GM12878 (cell line): ENCODE measurements at regions not wholly inside any gene's neighbourhood (a gene's known extent, or its start where the extent isn't known, plus 50 kb on each side); places are given as distances from the start of the nearest gene placed in this dataset.

Experiments used
- ATAC-seq: fragments of 200-7000 bp; cut with Tn5 transposase; 3 replicates; pipeline ENCODE4 v1.9.1; 2020; ENCODE audit warnings: mild to moderate bottlenecking, moderate library complexity
- BruUV-seq: library from RNA; stranded (reverse); fragments of 400-500 nt; replicated peaks from 2 replicates; lab custom pipeline; 2021; lab: Mats Ljungman, UMichigan
- CTCF ChIA-PET: fragments of 300-600 bp; sonication (Branson Sonifier 250); formaldehyde crosslinking; extraction: SDS; loops from one replicate; lab custom pipeline; 2021; ENCODE audit warnings: inconsistent platforms; lab: Yijun Ruan, JAX
- POLR2A ChIA-PET: fragments of 350-600 bp; formaldehyde crosslinking; extraction: SDS; loops from one replicate; lab custom pipeline; 2021; ENCODE audit warnings: inconsistent platforms; lab: Charles Lee
- RAD21 ChIA-PET: fragments of 300-600 bp; sonication (Branson Sonifier 250); formaldehyde crosslinking; loops from one replicate; lab custom pipeline; 2023; ENCODE audit warnings: antibody characterized with exemption; ENCODE audit not compliant: unreplicated experiment; lab: Charles Lee
- SMC1A ChIA-PET: fragments of 300-600 bp; sonication (Branson Sonifier 250); formaldehyde crosslinking; loops from one replicate; lab custom pipeline; 2023; ENCODE audit not compliant: unreplicated experiment, uncharacterized antibody; lab: Charles Lee
- DNase-seq: peaks from one replicate; pipeline ENCODE4 v3.0.0-alpha.2; 2011; ENCODE audit warnings: low read depth, low spot score
- FAIRE-seq: peaks from 3 replicates; lab custom pipeline; 2011; peaks lifted over from hg19 to GRCh38; lab: Jason Lieb, UNC
- H2AFZ ChIP-seq: 2 replicates; pipeline ENCODE4 v1.6.0; 2011; ENCODE audit warnings: low read depth, low read length, control low read depth; ENCODE audit not compliant: control insufficient read depth
- H3K27ac ChIP-seq: 2 replicates; pipeline ENCODE4 v1.5.1; 2011; ENCODE audit warnings: control low read depth; ENCODE audit not compliant: control insufficient read depth, insufficient read depth
- H3K27me3 ChIP-seq, 2 experiments: replicated peaks in 1 of 2; 2 replicates each; pipeline versions ENCODE4 v1.6.0 to v1.6.1; 2011; ENCODE audit warnings: low read length in 1 of 2; ENCODE audit not compliant: control insufficient read depth in 2 of 2, insufficient read depth in 2 of 2
- H3K36me3 ChIP-seq, 2 experiments: 2 replicates each; pipeline ENCODE4 v1.5.1; 2011; ENCODE audit warnings: low read length in 1 of 2; ENCODE audit not compliant: control insufficient read depth in 2 of 2, insufficient read depth in 2 of 2
- H3K4me1 ChIP-seq: 2 replicates; pipeline ENCODE4 v1.6.1; 2011; ENCODE audit warnings: mild to moderate bottlenecking, low read length, moderate library complexity, mixed read lengths; ENCODE audit not compliant: control insufficient read depth, insufficient read depth
- H3K4me2 ChIP-seq: 2 replicates; pipeline ENCODE4 v1.6.0; 2011; ENCODE audit warnings: control low read depth; ENCODE audit not compliant: control insufficient read depth, insufficient read depth
- H3K4me3 ChIP-seq: fragments of 200-600 bp; sonication (generic); 2 replicates; pipeline ENCODE4 v1.5.1; 2016
- H3K79me2 ChIP-seq: 2 replicates; pipeline ENCODE4 v1.6.0; 2011; ENCODE audit warnings: low read length; ENCODE audit not compliant: control insufficient read depth, insufficient read depth
- H3K9ac ChIP-seq: 2 replicates; pipeline ENCODE4 v1.8.0; 2011; ENCODE audit warnings: low read length, control low read depth, mixed read lengths; ENCODE audit not compliant: control insufficient read depth, insufficient read depth
- H3K9me3 ChIP-seq: replicated peaks from 3 replicates; pipeline ENCODE4 v1.5.1; 2011; ENCODE audit warnings: mild to moderate bottlenecking, low read length; ENCODE audit not compliant: control insufficient read depth, insufficient read depth
- H4K20me1 ChIP-seq: 2 replicates; pipeline ENCODE4 v1.6.0; 2011; ENCODE audit not compliant: control insufficient read depth, insufficient read depth
- ATF7 ChIP-seq: fragments of 450-650 bp; IDR thresholded peaks from 2 replicates; pipeline ENCODE4 v1.6.1; 2016; ENCODE audit warnings: low read depth, mild to moderate bottlenecking
- CHD2 ChIP-seq: IDR thresholded peaks from 2 replicates; pipeline ENCODE4 v1.6.1; 2011; ENCODE audit warnings: low read depth, low read length, improper control_type of control experiment, borderline replicate concordance
- CREB1 ChIP-seq: IDR thresholded peaks from 2 replicates; pipeline ENCODE4 v1.6.1; 2012; ENCODE audit warnings: low read depth, mild to moderate bottlenecking, inconsistent platforms
- DPF2 ChIP-seq: fragments of 450-650 bp; IDR thresholded peaks from 2 replicates; pipeline ENCODE4 v1.6.1; 2017; ENCODE audit warnings: mild to moderate bottlenecking
- EGR1 ChIP-seq, 2 experiments: IDR thresholded peaks; 1 replicate in 1 of 2; 2 replicates in 1 of 2; pipeline ENCODE4 v1.6.1; 2011 to 2012; ENCODE audit warnings: low read depth in 2 of 2, low read length in 2 of 2, borderline replicate concordance in 1 of 2, mild to moderate bottlenecking in 1 of 2, moderate library complexity in 1 of 2
- GATAD2B ChIP-seq: fragments of 450-650 bp; conservative IDR thresholded peaks from 2 replicates; pipeline ENCODE4 v1.6.1; 2017; ENCODE audit warnings: low read depth, mild to moderate bottlenecking, moderate library complexity
- MTA2 ChIP-seq: fragments of 450-650 bp; IDR thresholded peaks from 2 replicates; pipeline ENCODE4 v1.6.1; 2016; ENCODE audit warnings: low read depth, mild to moderate bottlenecking, moderate library complexity
- MTA3 ChIP-seq: IDR thresholded peaks from 2 replicates; pipeline ENCODE4 v1.6.1; 2012; ENCODE audit warnings: low read length, inconsistent platforms, borderline replicate concordance
- MXI1 ChIP-seq: fragments of 150-350 bp; IDR thresholded peaks from 2 replicates; pipeline ENCODE4 v1.6.1; 2011; ENCODE audit warnings: low read depth, mild to moderate bottlenecking, inconsistent platforms, low read length, improper control_type of control experiment
- NFYB ChIP-seq: IDR thresholded peaks from 2 replicates; pipeline ENCODE4 v1.6.1; 2011; ENCODE audit warnings: low read depth, mild to moderate bottlenecking, low read length, improper control_type of control experiment, moderate library complexity; ENCODE audit not compliant: insufficient read depth
- POLR2A ChIP-seq: IDR thresholded peaks from 2 replicates; pipeline ENCODE4 v1.6.1; 2011; ENCODE audit warnings: low read depth, mild to moderate bottlenecking, low read length
- RBBP5 ChIP-seq: fragments of 200-600 bp; sonication (generic); conservative IDR thresholded peaks from 2 replicates; pipeline ENCODE4 v1.6.1; 2016
- SRF ChIP-seq, 2 experiments: IDR thresholded peaks; 2 replicates each; pipeline ENCODE4 v1.6.1; 2011; ENCODE audit warnings: low read depth in 2 of 2, low read length in 2 of 2, mild to moderate bottlenecking in 1 of 2, moderate library complexity in 1 of 2
- TARDBP ChIP-seq: IDR thresholded peaks from 2 replicates; pipeline ENCODE4 v1.6.1; 2016; ENCODE audit warnings: borderline replicate concordance
- ZNF24 ChIP-seq: fragments of 450-650 bp; IDR thresholded peaks from 2 replicates; pipeline ENCODE4 v1.6.1; 2017; ENCODE audit warnings: antibody characterized with exemption, mild to moderate bottlenecking
- ZNF274 ChIP-seq: IDR thresholded peaks from one replicate; pipeline ENCODE4 v1.8.0; 2011; ENCODE audit not compliant: insufficient read length, insufficient read depth
- WGBS: methylation state at CpG from one replicate; pipeline ENCODE4 v1.1.6; 2016; ENCODE audit warnings: low lambda C conversion rate; ENCODE audit not compliant: insufficient replicate concordance, insufficient coverage; ENCODE audit errors: missing lambda C conversion rate; 5-methylcytosine and 5-hydroxymethylcytosine counted together
- in situ Hi-C: fragments of 300-500 bp; cut with MboI; formaldehyde crosslinking; loops from 9 replicates; pipeline ENCODE4 v1.14.3; 2018; ENCODE audit warnings: mixed read lengths
- intact Hi-C: fragments of 100-400 bp; cut with micrococcal nuclease; formaldehyde crosslinking; loops from one replicate; pipeline ENCODE4 v1.14.2; 2022; ENCODE audit not compliant: unreplicated experiment
- TF ChIP-seq, protein P1 (sequence below): IDR thresholded peaks from 2 replicates; pipeline ENCODE4 v1.6.1; 2011; ENCODE audit warnings: low read depth, low read length, improper control_type of control experiment, borderline replicate concordance
- TF ChIP-seq, protein P2 (sequence below): fragments of 450-650 bp; IDR thresholded peaks from 2 replicates; pipeline ENCODE4 v1.6.1; 2017; ENCODE audit warnings: antibody characterized with exemption, mild to moderate bottlenecking, moderate library complexity
- TF ChIP-seq, protein P3 (sequence below): fragments of 450-650 bp; conservative IDR thresholded peaks from 2 replicates; pipeline ENCODE4 v1.6.1; 2017; ENCODE audit warnings: mild to moderate bottlenecking, moderate library complexity
- TF ChIP-seq, protein P4 (sequence below): IDR thresholded peaks from 2 replicates; pipeline ENCODE4 v1.6.1; 2012; ENCODE audit warnings: low read depth, low read length, improper control_type of control experiment

DNA sequence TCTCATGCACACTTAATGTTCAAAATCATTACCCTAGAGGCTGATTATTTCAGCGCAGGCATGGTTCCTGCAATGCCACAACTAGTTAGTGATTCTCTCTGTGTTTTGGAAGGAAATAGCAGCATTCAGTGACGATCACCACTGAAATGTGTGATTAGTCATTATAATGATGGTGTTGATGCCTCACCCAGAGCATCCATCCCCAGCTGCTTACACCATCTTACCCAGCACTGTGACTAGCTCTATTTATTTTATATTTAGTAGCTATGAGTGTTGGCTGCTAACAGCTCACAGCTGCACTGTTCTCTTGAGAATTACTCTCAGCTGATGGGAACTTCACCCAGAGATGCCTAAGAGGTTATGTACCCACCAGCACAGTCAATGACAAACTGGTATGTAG is 60.5 kb upstream of the TSPAN7 start:
- RAD21 ChIA-PET, result no interaction called here
- TF ChIP-seq ATF7 (no peak), ZNF24 (no peak), CHD2 (no peak), CREB1 (no peak), RBBP5 (no peak), POLR2A (no peak), ZNF274 (no peak), MTA3 (no peak), TARDBP (no peak), GATAD2B (no peak), MTA2 (no peak), EGR1 (IDR thresholded peaks at IDR 0.05; ENCODE audit: borderline replicate concordance in 1 of 2, low read depth in 2 of 2, low read length in 2 of 2) (no peak), SRF (IDR thresholded peaks at IDR 0.05; ENCODE audit: low read depth in 2 of 2, low read length in 2 of 2) (no peak), DPF2 (no peak), NFYB (no peak), MXI1 (no peak)
- TF ChIP-seq, protein P1, sequence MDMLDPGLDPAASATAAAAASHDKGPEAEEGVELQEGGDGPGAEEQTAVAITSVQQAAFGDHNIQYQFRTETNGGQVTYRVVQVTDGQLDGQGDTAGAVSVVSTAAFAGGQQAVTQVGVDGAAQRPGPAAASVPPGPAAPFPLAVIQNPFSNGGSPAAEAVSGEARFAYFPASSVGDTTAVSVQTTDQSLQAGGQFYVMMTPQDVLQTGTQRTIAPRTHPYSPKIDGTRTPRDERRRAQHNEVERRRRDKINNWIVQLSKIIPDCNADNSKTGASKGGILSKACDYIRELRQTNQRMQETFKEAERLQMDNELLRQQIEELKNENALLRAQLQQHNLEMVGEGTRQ, result no peak
- TF ChIP-seq, protein P2, sequence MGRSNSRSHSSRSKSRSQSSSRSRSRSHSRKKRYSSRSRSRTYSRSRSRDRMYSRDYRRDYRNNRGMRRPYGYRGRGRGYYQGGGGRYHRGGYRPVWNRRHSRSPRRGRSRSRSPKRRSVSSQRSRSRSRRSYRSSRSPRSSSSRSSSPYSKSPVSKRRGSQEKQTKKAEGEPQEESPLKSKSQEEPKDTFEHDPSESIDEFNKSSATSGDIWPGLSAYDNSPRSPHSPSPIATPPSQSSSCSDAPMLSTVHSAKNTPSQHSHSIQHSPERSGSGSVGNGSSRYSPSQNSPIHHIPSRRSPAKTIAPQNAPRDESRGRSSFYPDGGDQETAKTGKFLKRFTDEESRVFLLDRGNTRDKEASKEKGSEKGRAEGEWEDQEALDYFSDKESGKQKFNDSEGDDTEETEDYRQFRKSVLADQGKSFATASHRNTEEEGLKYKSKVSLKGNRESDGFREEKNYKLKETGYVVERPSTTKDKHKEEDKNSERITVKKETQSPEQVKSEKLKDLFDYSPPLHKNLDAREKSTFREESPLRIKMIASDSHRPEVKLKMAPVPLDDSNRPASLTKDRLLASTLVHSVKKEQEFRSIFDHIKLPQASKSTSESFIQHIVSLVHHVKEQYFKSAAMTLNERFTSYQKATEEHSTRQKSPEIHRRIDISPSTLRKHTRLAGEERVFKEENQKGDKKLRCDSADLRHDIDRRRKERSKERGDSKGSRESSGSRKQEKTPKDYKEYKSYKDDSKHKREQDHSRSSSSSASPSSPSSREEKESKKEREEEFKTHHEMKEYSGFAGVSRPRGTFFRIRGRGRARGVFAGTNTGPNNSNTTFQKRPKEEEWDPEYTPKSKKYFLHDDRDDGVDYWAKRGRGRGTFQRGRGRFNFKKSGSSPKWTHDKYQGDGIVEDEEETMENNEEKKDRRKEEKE, result no peak
- TF ChIP-seq, protein P3, sequence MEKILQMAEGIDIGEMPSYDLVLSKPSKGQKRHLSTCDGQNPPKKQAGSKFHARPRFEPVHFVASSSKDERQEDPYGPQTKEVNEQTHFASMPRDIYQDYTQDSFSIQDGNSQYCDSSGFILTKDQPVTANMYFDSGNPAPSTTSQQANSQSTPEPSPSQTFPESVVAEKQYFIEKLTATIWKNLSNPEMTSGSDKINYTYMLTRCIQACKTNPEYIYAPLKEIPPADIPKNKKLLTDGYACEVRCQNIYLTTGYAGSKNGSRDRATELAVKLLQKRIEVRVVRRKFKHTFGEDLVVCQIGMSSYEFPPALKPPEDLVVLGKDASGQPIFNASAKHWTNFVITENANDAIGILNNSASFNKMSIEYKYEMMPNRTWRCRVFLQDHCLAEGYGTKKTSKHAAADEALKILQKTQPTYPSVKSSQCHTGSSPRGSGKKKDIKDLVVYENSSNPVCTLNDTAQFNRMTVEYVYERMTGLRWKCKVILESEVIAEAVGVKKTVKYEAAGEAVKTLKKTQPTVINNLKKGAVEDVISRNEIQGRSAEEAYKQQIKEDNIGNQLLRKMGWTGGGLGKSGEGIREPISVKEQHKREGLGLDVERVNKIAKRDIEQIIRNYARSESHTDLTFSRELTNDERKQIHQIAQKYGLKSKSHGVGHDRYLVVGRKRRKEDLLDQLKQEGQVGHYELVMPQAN, result no peak
- TF ChIP-seq, protein P4, sequence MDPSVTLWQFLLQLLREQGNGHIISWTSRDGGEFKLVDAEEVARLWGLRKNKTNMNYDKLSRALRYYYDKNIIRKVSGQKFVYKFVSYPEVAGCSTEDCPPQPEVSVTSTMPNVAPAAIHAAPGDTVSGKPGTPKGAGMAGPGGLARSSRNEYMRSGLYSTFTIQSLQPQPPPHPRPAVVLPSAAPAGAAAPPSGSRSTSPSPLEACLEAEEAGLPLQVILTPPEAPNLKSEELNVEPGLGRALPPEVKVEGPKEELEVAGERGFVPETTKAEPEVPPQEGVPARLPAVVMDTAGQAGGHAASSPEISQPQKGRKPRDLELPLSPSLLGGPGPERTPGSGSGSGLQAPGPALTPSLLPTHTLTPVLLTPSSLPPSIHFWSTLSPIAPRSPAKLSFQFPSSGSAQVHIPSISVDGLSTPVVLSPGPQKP, result no peak
- Histone ChIP-seq H3K9me3 (no peaks in the 10 kb centered on the region), H2AFZ (no peak overlapping the region), H3K79me2 (no peaks in the 10 kb centered on the region), H3K9ac (no peak overlapping the region), H3K4me3 (no peak overlapping the region), H3K27ac (no peak overlapping the region), H4K20me1 (no peaks in the 10 kb centered on the region), H3K4me1 (no peaks in the 10 kb centered on the region), H3K4me2 (no peak overlapping the region), H3K36me3 (no peaks in the 10 kb centered on the region), H3K27me3 (no peaks in the 10 kb centered on the region)
- in situ Hi-C loops (no loop called here), intact Hi-C loops (no loop called here)
- BruUV-seq, result no TSS peak
- FAIRE-seq (no peak), DNase-seq (no peak), ATAC-seq (no peak)
- CTCF ChIA-PET, result no interaction called here
- 56% methylated on average over 2 of the region's 2 CpGs for WGBS
- SMC1A ChIA-PET, result interaction anchor here (0.7 kb wide), 1 partner anchor 62 kb away, joined by 3 read pairs; no protein-coding TSS in a partner anchor
- POLR2A ChIA-PET, result no interaction called here
